Esophagus mucosa (tissue), 1 donor: ENCODE measurements at regions not wholly inside any gene's neighbourhood (a gene's known extent, or its start where the extent isn't known, plus 50 kb on each side); places are given as distances from the start of the nearest gene placed in this dataset.
"Not testable (repeated sequence)": the region's sequence is repeated elsewhere in the genome, so short reads cannot be mapped to it uniquely, and the experiment has no call there.

Experiments
- ATAC-seq: fragments of 200-7000 bp; cut with Tn5 transposase; one replicate; pipeline ENCODE4 v1.9.1; 2020
- donor health status: DM: yes; HTN: yes; CAD: no.

GRCh38 chr16:13478991-13479390 lies 441.0 kb upstream of the ERCC4 start:
- no peak for ATAC-seq

GRCh38 chr16:13479549-13479948 lies 440.4 kb upstream of the ERCC4 start:
- no peak for ATAC-seq

- peak; percentile 92 for ATAC-seq
Observed at GRCh38 chr16:13480801-13481200, 439.2 kb upstream of the ERCC4 start.

- no peak for ATAC-seq
Observed at GRCh38 chr16:13483121-13483520, 436.8 kb upstream of the ERCC4 start.

GRCh38 chr16:13489416-13489815 lies 430.5 kb upstream of the ERCC4 start:
- ATAC-seq, result not testable (repeated sequence)

- ATAC-seq, result no peak
Observed at GRCh38 chr16:13492046-13492445, 427.9 kb upstream of the ERCC4 start.

GRCh38 chr16:13503960-13504635 lies 415.9 kb upstream of the ERCC4 start:
- ATAC-seq, result no peak

- ATAC-seq, result peak; percentile 83
Observed at GRCh38 chr16:13507530-13507929, 412.4 kb upstream of the ERCC4 start.

GRCh38 chr16:13510425-13511151 lies 409.4 kb upstream of the ERCC4 start:
- ATAC-seq, result no peak

GRCh38 chr16:13517841-13518240 lies 402.1 kb upstream of the ERCC4 start:
- ATAC-seq, result no peak

- ATAC-seq, result no peak
Observed at GRCh38 chr16:13519871-13520270, 400.1 kb upstream of the ERCC4 start.

- no peak for ATAC-seq
Observed at GRCh38 chr16:13521356-13521755, 398.6 kb upstream of the ERCC4 start.

- ATAC-seq, result no peak
Observed at GRCh38 chr16:13527332-13527731, 392.6 kb upstream of the ERCC4 start.

- ATAC-seq, result no peak
Observed at GRCh38 chr16:13528691-13529090, 391.3 kb upstream of the ERCC4 start.

- ATAC-seq, result no peak
Observed at GRCh38 chr16:13529193-13529982, 390.6 kb upstream of the ERCC4 start.

GRCh38 chr16:13540771-13541170 lies 379.2 kb upstream of the ERCC4 start:
- no peak for ATAC-seq

- peak; percentile 22 for ATAC-seq
Observed at GRCh38 chr16:13542284-13542683, 377.7 kb upstream of the ERCC4 start.

GRCh38 chr16:13543850-13544249 lies 376.1 kb upstream of the ERCC4 start:
- no peak for ATAC-seq

- ATAC-seq, result no peak
Observed at GRCh38 chr16:13545271-13545670, 374.7 kb upstream of the ERCC4 start.

- ATAC-seq, result no peak
Observed at GRCh38 chr16:13550254-13550653, 369.7 kb upstream of the ERCC4 start.

GRCh38 chr16:13552062-13552959 lies 367.6 kb upstream of the ERCC4 start:
- ATAC-seq, result no peak

- no peak for ATAC-seq
Observed at GRCh38 chr16:13552960-13553257, 367.0 kb upstream of the ERCC4 start.
